Cardiac muscle cell (in vitro differentiated cells and primary cell): ENCODE measurements at regions not wholly inside any gene's neighbourhood (a gene's known extent, or its start where the extent isn't known, plus 50 kb on each side); places are given as distances from the start of the nearest gene placed in this dataset.
"Not testable (repeated sequence)": the region's sequence is repeated elsewhere in the genome, so short reads cannot be mapped to it uniquely, and the experiment has no call there.

ENCODE experiments used
- DNase-seq, 2 donors: peaks; one replicate each; pipeline versions ENCODE4 v3.0.0 to v3.0.0-alpha.2; 2010 to 2017; ENCODE audit warnings: low read depth in 1 of 2, low spot score in 1 of 2
- H3K27ac ChIP-seq: fragments of 200-600 bp; sonication (generic); 2 replicates; pipeline ENCODE4 v1.5.1; 2016
- H3K27me3 ChIP-seq: fragments of 200-600 bp; sonication (generic); 2 replicates; pipeline ENCODE4 v1.6.0; 2016; ENCODE audit warnings: control low read depth
- H3K36me3 ChIP-seq: fragments of 200-600 bp; sonication (generic); 2 replicates; pipeline ENCODE4 v1.5.1; 2016; ENCODE audit warnings: control low read depth
- H3K4me1 ChIP-seq: fragments of 200-600 bp; sonication (generic); 2 replicates; pipeline ENCODE4 v1.8.1; 2017; ENCODE audit warnings: low read depth, mild to moderate bottlenecking, mixed run types
- H3K4me3 ChIP-seq: fragments of 200-600 bp; sonication (generic); 2 replicates; pipeline ENCODE4 v1.5.1; 2016; ENCODE audit warnings: mild to moderate bottlenecking
- H3K9me3 ChIP-seq: fragments of 200-600 bp; sonication (generic); 2 replicates; pipeline ENCODE4 v1.5.1; 2017; ENCODE audit warnings: low read depth, mild to moderate bottlenecking, control low read depth
- TF ChIP-seq, protein P1 (sequence below): IDR thresholded peaks from 2 replicates; pipeline ENCODE4 v1.5.1; 2012; ENCODE audit warnings: low read depth, mild to moderate bottlenecking, low read length

- Histone ChIP-seq H3K27me3 (peaks cover 13% of the 10 kb centered on the region), H3K4me1 (no peaks in the 10 kb centered on the region)
Measured at GRCh38 chr3:198096015-198096414, 136.0 kb downstream of the LMLN start.

DNA sequence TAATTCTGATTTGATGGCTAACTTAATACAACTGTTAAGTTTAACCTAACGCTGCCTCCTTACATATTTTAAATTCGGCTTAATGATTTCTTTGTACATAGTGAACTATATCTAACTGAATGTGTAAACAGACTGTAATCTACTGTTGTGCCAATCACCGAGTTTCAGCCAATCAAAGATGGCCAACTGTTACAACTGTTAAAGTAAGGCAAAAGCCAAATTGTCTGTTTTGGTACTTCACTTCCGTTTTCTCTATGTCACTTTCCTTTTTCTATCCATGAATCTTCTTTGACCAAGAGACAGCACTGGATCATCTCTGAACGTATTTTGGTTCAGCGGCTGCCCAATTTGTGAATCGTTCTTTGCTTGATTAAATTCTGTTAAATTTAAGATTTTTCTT lies 137.0 kb downstream of the LMLN start:
- Histone ChIP-seq H3K4me1 (no peaks in the 10 kb centered on the region), H3K27ac (no peak overlapping the region), H3K4me3 (no peak overlapping the region), H3K36me3 (no peaks in the 10 kb centered on the region), H3K27me3 (peaks cover 7% of the 10 kb centered on the region), H3K9me3 (no peaks in the 10 kb centered on the region)
- TF ChIP-seq, protein P1, sequence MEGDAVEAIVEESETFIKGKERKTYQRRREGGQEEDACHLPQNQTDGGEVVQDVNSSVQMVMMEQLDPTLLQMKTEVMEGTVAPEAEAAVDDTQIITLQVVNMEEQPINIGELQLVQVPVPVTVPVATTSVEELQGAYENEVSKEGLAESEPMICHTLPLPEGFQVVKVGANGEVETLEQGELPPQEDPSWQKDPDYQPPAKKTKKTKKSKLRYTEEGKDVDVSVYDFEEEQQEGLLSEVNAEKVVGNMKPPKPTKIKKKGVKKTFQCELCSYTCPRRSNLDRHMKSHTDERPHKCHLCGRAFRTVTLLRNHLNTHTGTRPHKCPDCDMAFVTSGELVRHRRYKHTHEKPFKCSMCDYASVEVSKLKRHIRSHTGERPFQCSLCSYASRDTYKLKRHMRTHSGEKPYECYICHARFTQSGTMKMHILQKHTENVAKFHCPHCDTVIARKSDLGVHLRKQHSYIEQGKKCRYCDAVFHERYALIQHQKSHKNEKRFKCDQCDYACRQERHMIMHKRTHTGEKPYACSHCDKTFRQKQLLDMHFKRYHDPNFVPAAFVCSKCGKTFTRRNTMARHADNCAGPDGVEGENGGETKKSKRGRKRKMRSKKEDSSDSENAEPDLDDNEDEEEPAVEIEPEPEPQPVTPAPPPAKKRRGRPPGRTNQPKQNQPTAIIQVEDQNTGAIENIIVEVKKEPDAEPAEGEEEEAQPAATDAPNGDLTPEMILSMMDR: no peak
- no peak for DNase-seq

More at GRCh38 chr3:198096015-198096414, 136.0 kb downstream of the LMLN start:
- no peak overlapping the region for H3K4me3 ChIP-seq
- no peak for DNase-seq
- no peaks in the 10 kb centered on the region for H3K36me3 ChIP-seq
- TF ChIP-seq, protein P1: no peak
- no peak overlapping the region for H3K27ac ChIP-seq
- no peaks in the 10 kb centered on the region for H3K9me3 ChIP-seq

GRCh38 chr3:198098661-198099081 lies 138.7 kb downstream of the LMLN start:
- not testable (repeated sequence) for H3K4me1 ChIP-seq, H3K9me3 ChIP-seq, H3K36me3 ChIP-seq, H3K4me3 ChIP-seq, H3K27ac ChIP-seq, H3K27me3 ChIP-seq, DNase-seq

GRCh38 chr3:198103070-198103469 lies 143.1 kb downstream of the LMLN start:
- H3K27me3 ChIP-seq, H3K36me3 ChIP-seq, H3K4me3 ChIP-seq, H3K4me1 ChIP-seq, H3K9me3 ChIP-seq, DNase-seq, H3K27ac ChIP-seq: not testable (repeated sequence)

DNA sequence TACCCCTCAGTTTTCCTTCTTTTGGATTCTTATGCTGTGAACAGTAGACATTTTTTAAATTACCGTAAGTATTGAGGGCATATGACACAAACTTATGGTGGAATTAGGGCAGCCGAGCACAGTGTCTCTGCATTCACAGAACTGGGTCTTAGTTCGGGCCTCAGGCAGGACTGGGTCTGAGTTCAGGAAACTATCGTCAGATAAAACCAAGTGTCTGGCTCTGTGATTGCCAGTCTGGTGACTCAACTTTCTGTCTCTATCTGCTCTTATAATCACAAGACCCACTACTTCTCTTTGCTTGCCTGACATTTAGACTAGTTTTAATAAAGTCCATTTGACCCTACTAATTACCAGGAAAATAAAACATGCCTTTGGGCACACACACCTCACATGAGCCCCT lies 146.2 kb downstream of the LMLN start:
- Histone ChIP-seq H3K27ac (no peak overlapping the region), H3K4me1 (no peaks in the 10 kb centered on the region), H3K9me3 (no peaks in the 10 kb centered on the region), H3K36me3 (no peaks in the 10 kb centered on the region), H3K27me3 (peaks cover 17% of the 10 kb centered on the region), H3K4me3 (no peak overlapping the region)
- no peak for DNase-seq
- TF ChIP-seq, protein P1: no peak

- Histone ChIP-seq H3K27me3 (peaks cover 35% of the 10 kb centered on the region), H3K36me3 (no peaks in the 10 kb centered on the region), H3K9me3 (no peaks in the 10 kb centered on the region), H3K4me1 (no peaks in the 10 kb centered on the region), H3K27ac (no peak overlapping the region), H3K4me3 (no peak overlapping the region)
- TF ChIP-seq, protein P1: no peak
- DNase-seq: no peak
Measured at GRCh38 chr3:198107840-198108734, 148.1 kb downstream of the LMLN start.
